ENCODE measurements at regions not wholly inside any gene's neighbourhood (a gene's known extent, or its start where the extent isn't known, plus 50 kb on each side); places are given as distances from the start of the nearest gene placed in this dataset.
"Not testable (repeated sequence)": the region's sequence is repeated elsewhere in the genome, so short reads cannot be mapped to it uniquely, and the experiment has no call there.

DNA sequence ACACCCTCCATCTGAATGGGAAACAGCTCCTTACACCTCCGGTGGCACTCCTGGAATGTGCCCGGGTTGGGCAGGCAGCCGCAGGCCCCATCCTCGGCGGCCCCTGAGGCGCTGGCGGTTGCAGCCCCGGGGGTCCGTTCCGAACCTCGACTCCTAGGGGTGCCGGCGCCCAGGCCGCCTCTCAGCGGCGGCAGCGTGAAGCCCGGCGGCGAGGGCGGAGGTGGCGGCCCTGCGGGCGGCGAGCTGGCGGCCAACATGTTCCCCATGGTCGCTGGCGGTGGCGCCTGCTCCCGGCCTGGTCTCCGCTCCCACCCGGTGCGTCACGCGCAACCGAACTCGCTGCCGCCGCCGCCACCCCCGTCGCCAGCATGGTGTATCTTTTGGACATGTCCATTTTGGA lies 165.2 kb downstream of the POTEH start:
- TF ChIP-seq, protein P1, sequence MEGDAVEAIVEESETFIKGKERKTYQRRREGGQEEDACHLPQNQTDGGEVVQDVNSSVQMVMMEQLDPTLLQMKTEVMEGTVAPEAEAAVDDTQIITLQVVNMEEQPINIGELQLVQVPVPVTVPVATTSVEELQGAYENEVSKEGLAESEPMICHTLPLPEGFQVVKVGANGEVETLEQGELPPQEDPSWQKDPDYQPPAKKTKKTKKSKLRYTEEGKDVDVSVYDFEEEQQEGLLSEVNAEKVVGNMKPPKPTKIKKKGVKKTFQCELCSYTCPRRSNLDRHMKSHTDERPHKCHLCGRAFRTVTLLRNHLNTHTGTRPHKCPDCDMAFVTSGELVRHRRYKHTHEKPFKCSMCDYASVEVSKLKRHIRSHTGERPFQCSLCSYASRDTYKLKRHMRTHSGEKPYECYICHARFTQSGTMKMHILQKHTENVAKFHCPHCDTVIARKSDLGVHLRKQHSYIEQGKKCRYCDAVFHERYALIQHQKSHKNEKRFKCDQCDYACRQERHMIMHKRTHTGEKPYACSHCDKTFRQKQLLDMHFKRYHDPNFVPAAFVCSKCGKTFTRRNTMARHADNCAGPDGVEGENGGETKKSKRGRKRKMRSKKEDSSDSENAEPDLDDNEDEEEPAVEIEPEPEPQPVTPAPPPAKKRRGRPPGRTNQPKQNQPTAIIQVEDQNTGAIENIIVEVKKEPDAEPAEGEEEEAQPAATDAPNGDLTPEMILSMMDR (IDR thresholded peaks at IDR 0.05; ENCODE audit: low read depth, low read length) = not testable (repeated sequence)
- not testable (repeated sequence) for TF ChIP-seq EZH2phosphoT487 (IDR thresholded peaks at IDR 0.05; ENCODE audit: low read depth)

All from OCI-LY3 (cell line).